NB4 (cell line): ENCODE measurements at regions not wholly inside any gene's neighbourhood (a gene's known extent, or its start where the extent isn't known, plus 50 kb on each side); places are given as distances from the start of the nearest gene placed in this dataset.

Source experiments
- CTCF ChIP-seq: IDR thresholded peaks from one replicate; pipeline ENCODE4 v1.5.1; 2012; ENCODE audit warnings: low read depth, low read length
- MYC ChIP-seq: IDR thresholded peaks from 2 replicates; pipeline ENCODE4 v1.6.1; 2011; ENCODE audit warnings: low read depth, low read length
- POLR2A ChIP-seq: IDR thresholded peaks from 2 replicates; pipeline ENCODE4 v1.6.1; 2011; ENCODE audit warnings: mild to moderate bottlenecking; ENCODE audit not compliant: insufficient read length; ENCODE audit errors: extremely low read depth

DNA sequence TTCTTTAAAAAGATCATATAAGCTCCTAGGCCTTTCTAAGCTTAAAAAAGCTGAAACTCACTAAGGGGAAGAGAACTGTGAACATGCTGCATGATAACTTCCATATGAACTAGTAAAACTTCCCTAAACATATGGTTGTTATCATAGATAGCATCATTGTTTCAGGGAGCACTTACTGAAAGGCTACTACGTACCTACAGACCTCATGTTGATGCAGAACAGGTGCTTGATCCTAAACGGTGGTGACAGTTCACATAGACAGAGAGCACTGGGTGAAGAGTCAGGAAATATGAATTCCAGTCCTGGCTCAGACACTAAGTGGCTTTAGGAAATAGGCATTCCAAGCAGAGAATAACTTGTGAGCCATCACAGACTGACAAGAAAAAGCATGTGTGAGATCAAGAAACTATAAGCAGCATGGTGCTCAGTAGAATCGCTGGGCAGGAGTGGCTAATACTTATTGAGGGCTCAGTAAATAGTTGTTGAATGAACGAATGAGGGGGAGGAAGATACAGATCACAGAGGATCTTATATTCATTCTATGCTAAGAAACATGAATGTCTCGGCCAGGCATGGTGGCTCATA, 78.4 kb upstream of the NUDT4 start:
- TF ChIP-seq CTCF (no peak), POLR2A (no peak), MYC (no peak)
